Esophagus muscularis mucosa (tissue), 4 donors: ENCODE measurements at regions not wholly inside any gene's neighbourhood (a gene's known extent, or its start where the extent isn't known, plus 50 kb on each side); places are given as distances from the start of the nearest gene placed in this dataset.

ENCODE experiments used
- EP300 ChIP-seq: sonication (generic); formaldehyde crosslinking; IDR thresholded peaks from one replicate; pipeline ENCODE4 v1.6.1; 2017; ENCODE audit warnings: antibody characterized with exemption
- POLR2A ChIP-seq: fragments of 450-650 bp; IDR thresholded peaks from one replicate; pipeline ENCODE4 v1.6.1; 2017; ENCODE audit warnings: antibody characterized with exemption, moderate library complexity, mild to moderate bottlenecking, low read depth
- TF ChIP-seq, protein P1 (sequence below), 3 experiments: fragments of 200-600 bp in 2 of 3; fragments of 450-650 bp in 1 of 3; sonication (generic) in 2 of 3; IDR thresholded peaks; one replicate each; pipeline ENCODE4 v1.5.1; 2017 to 2019; ENCODE audit warnings: antibody characterized with exemption in 3 of 3, mild to moderate bottlenecking in 2 of 3, moderate library complexity in 1 of 3

- TF ChIP-seq, protein P1, sequence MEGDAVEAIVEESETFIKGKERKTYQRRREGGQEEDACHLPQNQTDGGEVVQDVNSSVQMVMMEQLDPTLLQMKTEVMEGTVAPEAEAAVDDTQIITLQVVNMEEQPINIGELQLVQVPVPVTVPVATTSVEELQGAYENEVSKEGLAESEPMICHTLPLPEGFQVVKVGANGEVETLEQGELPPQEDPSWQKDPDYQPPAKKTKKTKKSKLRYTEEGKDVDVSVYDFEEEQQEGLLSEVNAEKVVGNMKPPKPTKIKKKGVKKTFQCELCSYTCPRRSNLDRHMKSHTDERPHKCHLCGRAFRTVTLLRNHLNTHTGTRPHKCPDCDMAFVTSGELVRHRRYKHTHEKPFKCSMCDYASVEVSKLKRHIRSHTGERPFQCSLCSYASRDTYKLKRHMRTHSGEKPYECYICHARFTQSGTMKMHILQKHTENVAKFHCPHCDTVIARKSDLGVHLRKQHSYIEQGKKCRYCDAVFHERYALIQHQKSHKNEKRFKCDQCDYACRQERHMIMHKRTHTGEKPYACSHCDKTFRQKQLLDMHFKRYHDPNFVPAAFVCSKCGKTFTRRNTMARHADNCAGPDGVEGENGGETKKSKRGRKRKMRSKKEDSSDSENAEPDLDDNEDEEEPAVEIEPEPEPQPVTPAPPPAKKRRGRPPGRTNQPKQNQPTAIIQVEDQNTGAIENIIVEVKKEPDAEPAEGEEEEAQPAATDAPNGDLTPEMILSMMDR (IDR thresholded peaks at IDR 0.05) = no peak
- TF ChIP-seq POLR2A = no peak
- TF ChIP-seq EP300 = no peak
These were observed 244.6 kb upstream of the MYOCD start for GRCh38 chr17:12421077-12421476.
